Central memory CD4-positive, alpha-beta T cell (primary cell): ENCODE measurements at regions not wholly inside any gene's neighbourhood (a gene's known extent, or its start where the extent isn't known, plus 50 kb on each side); places are given as distances from the start of the nearest gene placed in this dataset.

Source experiments
- DNase-seq: peaks from one replicate; pipeline ENCODE4 v3.0.0; 2022

GRCh38 chr11:105229257-105229656 lies 89.7 kb upstream of the CARD18 start:
- DNase-seq, result no peak

- DNase-seq, result no peak
These were observed 87.8 kb upstream of the CARD18 start for GRCh38 chr11:105227363-105227762.

GRCh38 chr11:105226766-105227165 lies 87.2 kb upstream of the CARD18 start:
- no peak for DNase-seq

- DNase-seq, result no peak
These were observed 86.5 kb upstream of the CARD18 start for GRCh38 chr11:105226091-105226490.

- DNase-seq, result no peak
These were observed 85.1 kb upstream of the CARD18 start for GRCh38 chr11:105224482-105225253.

GRCh38 chr11:105220121-105220520 lies 80.6 kb upstream of the CARD18 start:
- no peak for DNase-seq

GRCh38 chr11:105219670-105220069 lies 80.1 kb upstream of the CARD18 start:
- no peak for DNase-seq

GRCh38 chr11:105219269-105219668 lies 79.7 kb upstream of the CARD18 start:
- no peak for DNase-seq

GRCh38 chr11:105215528-105215927 lies 76.0 kb upstream of the CARD18 start:
- no peak for DNase-seq

GRCh38 chr11:105211806-105212554 lies 72.4 kb upstream of the CARD18 start:
- no peak for DNase-seq

- no peak for DNase-seq
These were observed 68.5 kb upstream of the CARD18 start for GRCh38 chr11:105208019-105208418.

- DNase-seq, result no peak
These were observed 67.1 kb upstream of the CARD18 start for GRCh38 chr11:105206633-105207032.

- DNase-seq, result no peak
These were observed 65.1 kb upstream of the CARD18 start for GRCh38 chr11:105204636-105205035.

GRCh38 chr11:105203569-105204240 lies 64.1 kb upstream of the CARD18 start:
- DNase-seq, result no peak

- DNase-seq, result peak; percentile 19
These were observed 63.4 kb upstream of the CARD18 start for GRCh38 chr11:105202844-105203548.

GRCh38 chr11:105202422-105202821 lies 62.9 kb upstream of the CARD18 start:
- peak; percentile 18 for DNase-seq

- no peak for DNase-seq
These were observed 61.6 kb upstream of the CARD18 start for GRCh38 chr11:105201166-105201565.

- no peak for DNase-seq
These were observed 57.7 kb upstream of the CARD18 start for GRCh38 chr11:105197071-105197815.

- DNase-seq, result no peak
These were observed 53.7 kb upstream of the CARD18 start for GRCh38 chr11:105193260-105193659.

- DNase-seq, result no peak
These were observed 52.5 kb upstream of the CARD18 start for GRCh38 chr11:105192115-105192514.

GRCh38 chr11:105189581-105189980 lies 50.0 kb upstream of the CARD18 start:
- DNase-seq, result no peak
